Astrocyte (in vitro differentiated cells and primary cell): ENCODE measurements at regions not wholly inside any gene's neighbourhood (a gene's known extent, or its start where the extent isn't known, plus 50 kb on each side); places are given as distances from the start of the nearest gene placed in this dataset.

Source experiments
- DNase-seq: peaks from one replicate; pipeline ENCODE4 v3.0.0-alpha.2; 2010; ENCODE audit warnings: low read depth
- FAIRE-seq: peaks from 2 replicates; lab custom pipeline; 2011; peaks lifted over from hg19 to GRCh38; lab: Jason Lieb, UNC
- H2AFZ ChIP-seq: 2 replicates; pipeline ENCODE4 v1.6.0; 2012; ENCODE audit warnings: low read depth, low read length, inconsistent platforms
- H3K27ac ChIP-seq: 2 replicates; pipeline ENCODE4 v1.5.1; 2011; ENCODE audit warnings: low read depth, low read length, inconsistent platforms
- H3K27me3 ChIP-seq: 2 replicates; pipeline ENCODE4 v1.6.0; 2011; ENCODE audit warnings: low read length, inconsistent platforms; ENCODE audit not compliant: insufficient read depth
- H3K36me3 ChIP-seq: 2 replicates; pipeline ENCODE4 v1.5.1; 2011; ENCODE audit warnings: low read length, inconsistent platforms; ENCODE audit not compliant: insufficient read depth
- H3K4me1 ChIP-seq: 2 replicates; pipeline ENCODE4 v1.5.1; 2011; ENCODE audit warnings: low read length, inconsistent platforms; ENCODE audit not compliant: insufficient read depth
- H3K4me2 ChIP-seq: 2 replicates; pipeline ENCODE4 v1.6.0; 2012; ENCODE audit warnings: low read length, inconsistent platforms
- H3K4me3 ChIP-seq: 2 replicates; pipeline ENCODE4 v1.5.1; 2011; ENCODE audit warnings: low read depth, mild to moderate bottlenecking, low read length, inconsistent platforms; ENCODE audit not compliant: insufficient read depth
- H3K79me2 ChIP-seq: 2 replicates; pipeline ENCODE4 v1.6.0; 2012; ENCODE audit warnings: mild to moderate bottlenecking, low read length, inconsistent platforms; ENCODE audit not compliant: insufficient read depth
- H3K9ac ChIP-seq: 2 replicates; pipeline ENCODE4 v1.6.0; 2012; ENCODE audit warnings: mild to moderate bottlenecking, low read length, inconsistent platforms
- H3K9me3 ChIP-seq: 2 replicates; pipeline ENCODE4 v1.5.1; 2012; ENCODE audit warnings: low read depth, mild to moderate bottlenecking, low read length, inconsistent platforms; ENCODE audit not compliant: insufficient read depth
- H4K20me1 ChIP-seq: 2 replicates; pipeline ENCODE4 v1.6.0; 2012; ENCODE audit warnings: low read length, inconsistent platforms; ENCODE audit not compliant: insufficient read depth
- H3K27ac Mint-ChIP-seq: one replicate; pipeline ENCODE4 v1.8.0; 2021; ENCODE audit warnings: mild to moderate bottlenecking, mixed read lengths; ENCODE audit not compliant: unreplicated experiment
- H3K27me3 Mint-ChIP-seq: one replicate; pipeline ENCODE4 v1.8.0; 2021; ENCODE audit warnings: low read depth, mixed read lengths; ENCODE audit not compliant: unreplicated experiment
- H3K36me3 Mint-ChIP-seq: one replicate; pipeline ENCODE4 v1.8.0; 2021; ENCODE audit warnings: low read depth, mixed read lengths; ENCODE audit not compliant: unreplicated experiment
- H3K4me1 Mint-ChIP-seq: one replicate; pipeline ENCODE4 v1.8.0; 2021; ENCODE audit warnings: low read depth, mixed read lengths; ENCODE audit not compliant: unreplicated experiment
- H3K4me3 Mint-ChIP-seq: one replicate; pipeline ENCODE4 v1.8.0; 2021; ENCODE audit warnings: mild to moderate bottlenecking, moderate library complexity, mixed read lengths; ENCODE audit not compliant: unreplicated experiment
- H3K9me3 Mint-ChIP-seq: one replicate; pipeline ENCODE4 v1.8.0; 2021; ENCODE audit warnings: mild to moderate bottlenecking, mixed read lengths; ENCODE audit not compliant: unreplicated experiment
- CTCF ChIP-seq: IDR thresholded peaks from 2 replicates; pipeline ENCODE4 v1.5.1; 2011; ENCODE audit warnings: low read depth, mild to moderate bottlenecking, inconsistent platforms, low read length, moderate library complexity; ENCODE audit not compliant: insufficient read depth
- EZH2 ChIP-seq: IDR thresholded peaks from 2 replicates; pipeline ENCODE4 v1.6.1; 2012; ENCODE audit warnings: mild to moderate bottlenecking, low read length, inconsistent platforms; ENCODE audit not compliant: insufficient read depth

DNA sequence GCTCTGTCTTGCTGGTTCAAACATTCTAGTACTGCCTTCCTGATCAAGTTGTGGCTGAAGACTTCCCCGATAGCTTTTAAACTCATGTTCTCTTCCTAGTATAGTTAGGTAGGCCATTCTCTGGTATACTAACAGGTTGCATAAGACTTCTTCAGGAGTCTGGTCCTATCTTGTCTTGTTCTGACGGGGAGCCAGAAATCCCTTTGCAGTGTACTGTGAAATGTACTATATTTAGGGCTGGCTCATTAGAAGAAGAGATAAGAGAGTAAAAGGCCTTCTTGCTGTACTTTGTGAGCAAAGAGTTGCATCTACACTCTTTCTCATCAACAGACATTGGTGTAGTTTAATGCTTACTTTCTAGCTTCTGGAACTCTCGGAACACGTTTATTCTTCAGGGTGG is 331.9 kb downstream of the NUP35 start:
- no peaks in the 10 kb centered on the region for H3K4me1 ChIP-seq
- DNase-seq: no peak
- H3K4me3 ChIP-seq: no peak overlapping the region
- H3K27me3 Mint-ChIP-seq: no peaks in the 10 kb centered on the region
- no peak for FAIRE-seq
- H3K4me2 ChIP-seq: no peak overlapping the region
- H4K20me1 ChIP-seq: no peaks in the 10 kb centered on the region
- H3K9ac ChIP-seq: no peak overlapping the region
- no peaks in the 10 kb centered on the region for H3K9me3 ChIP-seq
- no peak overlapping the region for H3K4me3 Mint-ChIP-seq
- H3K27me3 ChIP-seq: no peaks in the 10 kb centered on the region
- no peaks in the 10 kb centered on the region for H3K4me1 Mint-ChIP-seq
- peaks cover 2% of the 10 kb centered on the region for H3K9me3 Mint-ChIP-seq
- no peak overlapping the region for H3K27ac ChIP-seq
- TF ChIP-seq EZH2: no peak
- no peak overlapping the region for H2AFZ ChIP-seq
- no peaks in the 10 kb centered on the region for H3K36me3 Mint-ChIP-seq
- no peak overlapping the region for H3K27ac Mint-ChIP-seq
- no peaks in the 10 kb centered on the region for H3K79me2 ChIP-seq
- H3K36me3 ChIP-seq: no peaks in the 10 kb centered on the region

DNA sequence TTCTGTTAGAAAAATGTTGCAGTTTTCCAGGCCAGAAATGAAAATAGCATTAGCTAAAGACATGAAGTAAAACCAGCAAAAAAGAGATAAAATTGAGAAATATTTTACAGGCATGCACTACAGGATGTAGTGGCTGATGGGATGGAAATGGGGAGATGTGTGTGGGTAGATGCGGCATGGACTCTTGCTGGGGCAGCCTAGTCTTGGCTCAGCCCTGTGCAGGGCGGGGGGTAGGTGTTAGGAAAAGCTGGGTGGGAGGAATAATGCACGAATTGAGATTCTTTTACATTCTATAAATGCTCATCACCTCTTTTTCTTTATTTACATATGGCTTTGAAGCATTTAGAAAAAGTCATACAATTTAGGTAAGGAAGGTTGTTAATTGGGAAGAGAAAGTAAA is 334.2 kb downstream of the NUP35 start:
- no peaks in the 10 kb centered on the region for H3K4me1 ChIP-seq
- no peak overlapping the region for H3K4me2 ChIP-seq
- Mint-ChIP-seq H3K27me3 (no peaks in the 10 kb centered on the region), H3K4me1 (no peaks in the 10 kb centered on the region), H3K27ac (no peak overlapping the region), H3K36me3 (no peaks in the 10 kb centered on the region), H3K9me3 (no peaks in the 10 kb centered on the region), H3K4me3 (no peak overlapping the region)
- H3K4me3 ChIP-seq: no peak overlapping the region
- DNase-seq (no peak), FAIRE-seq (no peak)
- no peaks in the 10 kb centered on the region for H4K20me1 ChIP-seq
- H3K27ac ChIP-seq: no peak overlapping the region
- H2AFZ ChIP-seq: no peak overlapping the region
- no peaks in the 10 kb centered on the region for H3K9me3 ChIP-seq
- no peak for TF ChIP-seq EZH2
- TF ChIP-seq CTCF: no peak
- no peaks in the 10 kb centered on the region for H3K27me3 ChIP-seq
- H3K79me2 ChIP-seq: no peaks in the 10 kb centered on the region
- H3K36me3 ChIP-seq: no peaks in the 10 kb centered on the region
- no peak overlapping the region for H3K9ac ChIP-seq

GRCh38 chr2:183459466-183459865 is 335.2 kb downstream of the NUP35 start:
- Mint-ChIP-seq H3K36me3 (no peaks in the 10 kb centered on the region), H3K27me3 (no peaks in the 10 kb centered on the region), H3K4me1 (no peaks in the 10 kb centered on the region), H3K27ac (no peak overlapping the region), H3K4me3 (no peak overlapping the region), H3K9me3 (no peaks in the 10 kb centered on the region)
- Histone ChIP-seq H3K4me2 (no peak overlapping the region), H3K9ac (no peak overlapping the region), H2AFZ (no peak overlapping the region), H3K27ac (no peak overlapping the region), H4K20me1 (no peaks in the 10 kb centered on the region), H3K4me3 (no peak overlapping the region), H3K79me2 (no peaks in the 10 kb centered on the region), H3K36me3 (no peaks in the 10 kb centered on the region), H3K4me1 (no peaks in the 10 kb centered on the region), H3K9me3 (no peaks in the 10 kb centered on the region), H3K27me3 (no peaks in the 10 kb centered on the region)
- DNase-seq (no peak), FAIRE-seq (no peak)
- TF ChIP-seq CTCF (no peak), EZH2 (no peak)
